K562 (cell line): ENCODE measurements at regions not wholly inside any gene's neighbourhood (a gene's known extent, or its start where the extent isn't known, plus 50 kb on each side); places are given as distances from the start of the nearest gene placed in this dataset.

ENCODE experiments used
- BCOR ChIP-seq: fragments of 450-650 bp; IDR thresholded peaks from 2 replicates; pipeline ENCODE4 v1.6.1; 2016
- CBX1 ChIP-seq: sonication (generic); IDR thresholded peaks from 2 replicates; pipeline ENCODE4 v1.6.1; 2016; ENCODE audit warnings: antibody characterized with exemption, low read depth, mild to moderate bottlenecking
- HDAC2 ChIP-seq: fragments of 450-650 bp; IDR thresholded peaks from 2 replicates; pipeline ENCODE4 v1.6.1; 2016; ENCODE audit warnings: mild to moderate bottlenecking
- HDGF ChIP-seq: fragments of 450-650 bp; IDR thresholded peaks from 2 replicates; pipeline ENCODE4 v1.6.1; 2016
- KDM1A ChIP-seq, 2 experiments: fragments of 450-650 bp; IDR thresholded peaks; 2 replicates each; pipeline ENCODE4 v1.6.1; 2016; ENCODE audit warnings: mild to moderate bottlenecking in 2 of 2
- KLF13 ChIP-seq: fragments of 450-650 bp; IDR thresholded peaks from 2 replicates; pipeline ENCODE4 v1.6.1; 2016; ENCODE audit warnings: missing genetic modification characterization, low read depth, mild to moderate bottlenecking, missing compliant biosample characterization, moderate library complexity, borderline replicate concordance
- MTA3 ChIP-seq: fragments of 450-650 bp; formaldehyde crosslinking; IDR thresholded peaks from 2 replicates; pipeline ENCODE4 v1.6.1; 2017; ENCODE audit warnings: mild to moderate bottlenecking, borderline replicate concordance
- NR2F6 ChIP-seq: fragments of 450-650 bp; formaldehyde crosslinking; IDR thresholded peaks from 2 replicates; pipeline ENCODE4 v1.4.0; 2020; ENCODE audit warnings: mild to moderate bottlenecking
- POLR2H ChIP-seq: IDR thresholded peaks from 2 replicates; pipeline ENCODE4 v1.6.1; 2016; ENCODE audit warnings: missing genetic modification characterization, low read depth, mild to moderate bottlenecking, control low read depth, missing compliant biosample characterization, moderate library complexity
- PRMT5 ChIP-seq: sonication (generic); formaldehyde crosslinking; IDR thresholded peaks from 2 replicates; pipeline ENCODE4 v1.5.0; 2020; ENCODE audit warnings: missing genetic modification reagents
- RBM25 ChIP-seq: fragments of 200-400 bp; formaldehyde crosslinking; IDR thresholded peaks from 2 replicates; pipeline ENCODE4 v1.6.1; 2018; ENCODE audit warnings: low read length, low read depth, moderate library complexity; ENCODE audit not compliant: severe bottlenecking
- SIN3A ChIP-seq, 2 experiments: fragments of 150-350 bp in 1 of 2; IDR thresholded peaks; 2 replicates each; pipeline ENCODE4 v1.6.1; 2011 to 2016; ENCODE audit warnings: borderline replicate concordance in 2 of 2, low read depth in 2 of 2, low read length in 2 of 2, mild to moderate bottlenecking in 2 of 2, moderate library complexity in 2 of 2; ENCODE audit not compliant: control insufficient read depth in 1 of 2
- SMAD4 ChIP-seq: fragments of 250-450 bp; sonication (Bioruptor Pico); conservative IDR thresholded peaks from 2 replicates; pipeline ENCODE4 v1.8.0; 2021; ENCODE audit warnings: inconsistent platforms, mild to moderate bottlenecking, moderate library complexity
- SNRNP70 ChIP-seq: fragments of 200-400 bp; formaldehyde crosslinking; optimal IDR thresholded peaks from 2 replicates; pipeline ENCODE3; 2017; ENCODE audit warnings: low read depth, low read length
- THAP12 ChIP-seq: fragments of 250-450 bp; sonication (Bioruptor Pico); IDR thresholded peaks from 2 replicates; pipeline ENCODE4 v1.9.0; 2021; ENCODE audit warnings: mild to moderate bottlenecking, inconsistent platforms
- TOE1 ChIP-seq, 2 experiments: fragments of 450-650 bp in 1 of 2; sonication (generic) in 1 of 2; formaldehyde crosslinking in 1 of 2; IDR thresholded peaks; 2 replicates each; pipeline versions ENCODE4 v1.7.1 to v1.8.0; 2016 to 2022; ENCODE audit warnings: borderline replicate concordance in 2 of 2, mild to moderate bottlenecking in 2 of 2, antibody characterized with exemption in 1 of 2, inconsistent platforms in 1 of 2, low read depth in 1 of 2, missing genetic modification reagents in 1 of 2, moderate library complexity in 1 of 2
- ZFP91 ChIP-seq: sonication (generic); formaldehyde crosslinking; IDR thresholded peaks from 2 replicates; pipeline ENCODE4 v1.8.0; 2022; ENCODE audit warnings: mild to moderate bottlenecking, missing genetic modification reagents
- ZNF316 ChIP-seq: fragments of 450-650 bp; IDR thresholded peaks from 2 replicates; pipeline ENCODE4 v1.6.1; 2016
- ZNF384 ChIP-seq: IDR thresholded peaks from 2 replicates; pipeline ENCODE4 v1.6.1; 2012; ENCODE audit warnings: low read depth, low read length, improper control_type of control experiment
- TF ChIP-seq, protein P1 (sequence below), 2 experiments: fragments of 150-350 bp in 1 of 2; IDR thresholded peaks; 2 replicates each; pipeline ENCODE4 v1.6.1; 2012 to 2016; ENCODE audit warnings: low read depth in 2 of 2, low read length in 2 of 2, mild to moderate bottlenecking in 1 of 2, moderate library complexity in 1 of 2

GRCh38 chr15:58313304-58313703, 118.5 kb upstream of the LIPC start (continued):
- TF ChIP-seq, protein P1, sequence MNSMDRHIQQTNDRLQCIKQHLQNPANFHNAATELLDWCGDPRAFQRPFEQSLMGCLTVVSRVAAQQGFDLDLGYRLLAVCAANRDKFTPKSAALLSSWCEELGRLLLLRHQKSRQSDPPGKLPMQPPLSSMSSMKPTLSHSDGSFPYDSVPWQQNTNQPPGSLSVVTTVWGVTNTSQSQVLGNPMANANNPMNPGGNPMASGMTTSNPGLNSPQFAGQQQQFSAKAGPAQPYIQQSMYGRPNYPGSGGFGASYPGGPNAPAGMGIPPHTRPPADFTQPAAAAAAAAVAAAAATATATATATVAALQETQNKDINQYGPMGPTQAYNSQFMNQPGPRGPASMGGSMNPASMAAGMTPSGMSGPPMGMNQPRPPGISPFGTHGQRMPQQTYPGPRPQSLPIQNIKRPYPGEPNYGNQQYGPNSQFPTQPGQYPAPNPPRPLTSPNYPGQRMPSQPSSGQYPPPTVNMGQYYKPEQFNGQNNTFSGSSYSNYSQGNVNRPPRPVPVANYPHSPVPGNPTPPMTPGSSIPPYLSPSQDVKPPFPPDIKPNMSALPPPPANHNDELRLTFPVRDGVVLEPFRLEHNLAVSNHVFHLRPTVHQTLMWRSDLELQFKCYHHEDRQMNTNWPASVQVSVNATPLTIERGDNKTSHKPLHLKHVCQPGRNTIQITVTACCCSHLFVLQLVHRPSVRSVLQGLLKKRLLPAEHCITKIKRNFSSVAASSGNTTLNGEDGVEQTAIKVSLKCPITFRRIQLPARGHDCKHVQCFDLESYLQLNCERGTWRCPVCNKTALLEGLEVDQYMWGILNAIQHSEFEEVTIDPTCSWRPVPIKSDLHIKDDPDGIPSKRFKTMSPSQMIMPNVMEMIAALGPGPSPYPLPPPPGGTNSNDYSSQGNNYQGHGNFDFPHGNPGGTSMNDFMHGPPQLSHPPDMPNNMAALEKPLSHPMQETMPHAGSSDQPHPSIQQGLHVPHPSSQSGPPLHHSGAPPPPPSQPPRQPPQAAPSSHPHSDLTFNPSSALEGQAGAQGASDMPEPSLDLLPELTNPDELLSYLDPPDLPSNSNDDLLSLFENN (IDR thresholded peaks at IDR 0.05; ENCODE audit: low read depth in 2 of 2, low read length in 2 of 2) = no peak
- no peak for TF ChIP-seq MTA3
- TF ChIP-seq SMAD4 (CRISPR knock-in tag) = no peak
- TF ChIP-seq NR2F6 (CRISPR knock-in tag) = no peak
- TF ChIP-seq KLF13 (tag) = no peak
- peak; percentile 90 to 93 for TF ChIP-seq KDM1A (IDR thresholded peaks at IDR 0.05)
- TF ChIP-seq BCOR = peak; percentile 98
- peak; percentile 90; the same call in 1 of the 2 replicates for TF ChIP-seq CBX1
- TF ChIP-seq TOE1 (IDR thresholded peaks at IDR 0.05; ENCODE audit: borderline replicate concordance) = peak; percentile 51; the same call in 1 of the 2 replicates
- TF ChIP-seq TOE1 (CRISPR knock-in tag; IDR thresholded peaks at IDR 0.05; ENCODE audit: borderline replicate concordance, low read depth) = no peak
- no peak for TF ChIP-seq PRMT5 (CRISPR knock-in tag)
- no peak for TF ChIP-seq SIN3A (IDR thresholded peaks at IDR 0.05; ENCODE audit: borderline replicate concordance in 2 of 2, control insufficient read depth in 1 of 2, low read depth in 2 of 2, low read length in 2 of 2)
- peak; percentile 99 for TF ChIP-seq RBM25
- no peak for TF ChIP-seq ZFP91
- TF ChIP-seq POLR2H (tag) = no peak
- no peak for TF ChIP-seq ZNF384
- no peak for TF ChIP-seq THAP12 (CRISPR knock-in tag)
- peak; percentile 86; the same call in 1 of the 2 replicates for TF ChIP-seq HDGF
- no peak for TF ChIP-seq SNRNP70
- no peak for TF ChIP-seq ZNF316
- TF ChIP-seq HDAC2 = peak; percentile 87; the same call in 1 of the 2 replicates
